ENCODE measurements at regions not wholly inside any gene's neighbourhood (a gene's known extent, or its start where the extent isn't known, plus 50 kb on each side); places are given as distances from the start of the nearest gene placed in this dataset.

- TF ChIP-seq CTCF (IDR thresholded peaks at IDR 0.05 in 4 of 5, conservative IDR thresholded peaks at IDR 0.05 in 1 of 5), result no peak
- no peak for TF ChIP-seq POLR2A (IDR thresholded peaks at IDR 0.05)
Measured at GRCh38 chr5:3323144-3323543, 272.5 kb upstream of the IRX1 start.
